Bone marrow (tissue), 2 donors: ENCODE measurements at regions not wholly inside any gene's neighbourhood (a gene's known extent, or its start where the extent isn't known, plus 50 kb on each side); places are given as distances from the start of the nearest gene placed in this dataset.

Experiments
- DNase-seq, 2 donors: peaks; one replicate each; lab custom pipeline; 2025; lab: John Stamatoyannopoulos, UW

DNA sequence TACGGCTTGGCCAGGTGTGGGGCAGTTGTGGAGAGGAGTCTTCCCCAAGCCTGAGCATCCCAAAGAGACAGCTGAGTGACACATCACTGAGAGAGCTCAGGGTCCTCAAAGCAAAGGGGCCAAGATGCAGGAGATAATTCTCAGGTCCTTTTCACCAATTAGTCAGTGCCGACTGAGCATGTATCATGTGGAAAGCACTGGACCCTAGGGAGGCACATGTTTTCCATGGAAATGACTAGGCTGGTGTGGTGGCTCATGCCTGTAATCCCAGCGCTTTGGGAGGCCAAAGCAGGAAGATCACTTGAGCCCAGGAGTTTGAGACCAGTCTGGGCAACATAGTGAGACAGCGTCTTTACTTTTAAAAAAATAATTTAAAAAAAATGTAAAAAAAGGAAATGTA lies 67.3 kb upstream of the PRPS1 start:
- DNase-seq = no peak

DNA sequence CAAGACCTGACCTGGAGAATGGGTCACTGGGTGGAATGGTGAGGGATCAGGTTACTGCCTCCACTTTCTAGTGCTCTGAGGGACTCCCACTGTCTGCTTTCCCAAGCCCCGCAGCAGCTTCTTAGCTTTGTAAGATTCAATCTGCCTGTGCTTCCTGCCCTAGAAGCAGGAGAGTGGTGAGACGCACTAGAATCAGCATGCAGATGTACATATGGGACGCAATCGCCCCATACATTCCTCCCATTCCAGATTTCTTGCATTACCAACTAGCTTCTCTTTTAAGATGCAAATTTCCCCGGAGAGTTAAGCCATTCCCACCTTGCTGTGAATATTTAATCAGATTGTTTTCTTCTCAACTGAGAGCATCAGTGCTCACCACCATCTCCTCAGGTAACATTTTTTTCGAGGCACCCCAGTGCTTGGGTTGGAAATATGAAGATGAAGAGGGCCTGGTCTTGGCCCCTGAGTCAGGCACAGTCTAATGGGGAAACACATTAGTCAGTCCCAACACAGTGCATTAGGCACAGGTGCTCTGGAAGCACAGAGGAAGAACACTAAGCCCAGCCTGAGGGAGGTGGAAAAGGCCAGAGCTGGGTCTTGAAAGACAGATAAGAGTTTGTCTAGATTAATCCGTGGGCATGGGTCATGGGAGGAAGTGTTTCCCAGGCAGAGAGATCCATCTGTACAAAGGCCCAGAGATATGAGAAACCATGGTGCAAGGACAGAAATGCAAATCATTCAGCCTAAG lies 66.7 kb upstream of the PRPS1 start:
- DNase-seq = no peak

DNA sequence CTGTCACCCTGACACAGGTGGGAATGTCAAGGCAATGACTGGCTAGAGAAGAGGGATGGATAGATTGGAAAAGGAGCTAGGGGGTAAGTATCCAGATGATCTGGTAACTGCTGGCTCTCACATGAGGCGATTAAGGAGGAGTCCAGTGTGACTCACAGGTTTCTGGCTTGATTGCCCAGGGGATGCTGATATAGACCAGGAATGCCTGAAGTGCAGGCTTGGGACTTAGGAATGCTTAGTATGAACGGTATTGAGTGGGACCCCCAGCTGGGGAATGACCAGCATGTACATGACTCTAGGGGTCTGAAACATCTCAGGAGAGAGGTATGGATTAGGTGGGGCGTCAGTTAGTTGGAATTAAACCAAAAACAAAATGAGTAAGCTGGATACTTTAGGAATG lies 65.8 kb upstream of the PRPS1 start:
- DNase-seq = no peak

DNA sequence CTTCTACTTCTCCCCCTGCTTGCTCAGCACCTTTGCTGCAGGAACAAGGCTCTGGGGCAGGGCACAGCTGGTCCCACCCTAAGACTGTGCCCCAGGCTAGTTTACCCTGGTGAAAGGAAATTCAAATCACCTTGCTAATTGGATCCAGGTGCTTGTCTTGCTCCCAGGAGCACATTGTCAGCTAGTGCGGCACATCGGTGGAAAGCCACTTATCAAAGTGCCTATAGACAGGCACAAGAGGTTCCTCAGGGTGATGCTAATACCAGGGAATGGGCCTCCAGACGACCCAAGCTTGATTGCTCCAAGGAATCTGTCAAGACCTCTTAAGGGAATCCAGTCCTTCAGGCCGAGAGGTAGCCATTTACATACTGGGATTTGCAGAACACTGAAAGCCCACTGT lies 64.5 kb upstream of the PRPS1 start:
- DNase-seq = no peak

DNA sequence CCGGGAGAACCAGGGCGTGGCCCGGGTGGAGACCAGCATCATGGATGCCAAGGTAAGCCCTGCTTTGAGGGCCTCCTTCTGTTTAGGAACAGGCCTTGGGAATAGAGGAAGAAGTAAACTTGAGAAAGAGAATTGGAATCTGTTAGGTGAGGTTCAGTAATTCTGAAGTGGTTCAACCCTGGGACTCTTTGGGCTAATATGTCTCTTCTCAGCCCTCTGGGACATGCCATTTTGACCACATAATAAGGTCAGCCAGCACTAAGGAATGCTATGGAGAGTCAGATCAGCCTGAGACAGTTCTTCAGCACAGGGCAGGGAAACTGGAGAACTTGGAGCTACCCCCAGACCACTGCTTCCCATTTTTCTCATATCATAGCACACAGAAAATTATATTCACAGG lies 63.3 kb upstream of the PRPS1 start:
- DNase-seq = no peak

DNA sequence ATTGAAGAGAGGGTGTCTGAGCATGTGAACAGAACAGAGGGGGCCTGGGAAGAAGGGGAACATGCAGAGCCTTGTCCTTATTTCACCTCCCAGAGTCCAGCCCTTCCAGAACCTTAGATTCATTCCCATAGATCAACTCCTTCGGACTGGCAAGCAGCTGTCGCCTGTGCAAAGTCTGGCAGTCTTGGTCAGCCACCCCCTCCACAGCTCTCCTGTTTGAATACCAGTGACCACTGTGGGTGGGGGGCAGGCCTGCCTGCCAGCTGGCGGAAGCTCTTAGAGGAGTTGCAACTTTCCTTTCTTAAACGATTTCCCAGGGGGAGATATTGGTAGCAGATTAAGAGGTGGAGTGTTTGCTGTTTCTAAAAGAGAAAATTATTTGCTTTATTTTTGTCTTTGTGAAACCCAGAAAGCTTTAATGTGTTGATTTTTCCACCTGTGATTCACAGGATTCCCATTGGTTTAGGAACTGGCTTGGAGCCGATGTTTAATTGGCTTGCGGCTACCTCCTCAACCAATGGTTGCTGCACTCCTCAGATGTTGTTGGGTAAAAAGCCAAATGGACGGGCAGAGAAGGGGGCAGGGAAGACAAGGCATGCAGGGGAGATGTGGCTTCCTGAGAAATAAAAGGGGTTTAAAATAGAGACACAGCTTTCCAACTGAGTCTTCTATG lies 62.2 kb upstream of the PRPS1 start:
- no peak for DNase-seq

DNA sequence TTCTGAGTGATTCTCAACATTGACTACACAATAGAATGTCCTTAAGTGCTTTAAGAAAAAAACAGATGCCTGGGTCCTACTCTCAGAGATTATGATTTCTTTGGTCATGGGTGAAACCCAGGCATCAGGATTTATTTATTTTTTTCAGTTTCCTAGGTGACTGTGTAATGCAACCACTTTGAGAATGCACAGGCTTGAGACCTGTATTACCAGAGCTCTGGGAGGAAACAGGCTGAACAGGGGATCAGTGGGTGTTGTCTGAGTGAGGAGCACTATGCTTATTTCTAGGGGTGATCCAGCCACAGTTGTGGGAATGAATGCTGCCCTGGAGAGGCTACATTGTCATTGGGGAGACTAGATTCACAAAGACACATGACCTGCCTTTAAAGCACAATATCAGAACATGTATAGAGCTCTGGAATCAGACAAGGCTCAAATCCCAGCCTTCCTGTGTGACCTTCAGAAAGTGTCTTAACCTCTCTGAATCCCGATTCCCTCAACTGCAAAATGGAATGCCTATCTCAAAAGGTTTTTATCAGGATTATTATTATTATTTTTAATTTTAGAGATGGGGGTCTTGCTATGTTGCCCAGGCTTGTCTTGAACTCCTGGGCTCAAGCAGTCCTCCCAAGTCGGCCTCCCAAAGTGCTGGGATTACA lies 61.6 kb upstream of the PRPS1 start:
- DNase-seq = no peak

DNA sequence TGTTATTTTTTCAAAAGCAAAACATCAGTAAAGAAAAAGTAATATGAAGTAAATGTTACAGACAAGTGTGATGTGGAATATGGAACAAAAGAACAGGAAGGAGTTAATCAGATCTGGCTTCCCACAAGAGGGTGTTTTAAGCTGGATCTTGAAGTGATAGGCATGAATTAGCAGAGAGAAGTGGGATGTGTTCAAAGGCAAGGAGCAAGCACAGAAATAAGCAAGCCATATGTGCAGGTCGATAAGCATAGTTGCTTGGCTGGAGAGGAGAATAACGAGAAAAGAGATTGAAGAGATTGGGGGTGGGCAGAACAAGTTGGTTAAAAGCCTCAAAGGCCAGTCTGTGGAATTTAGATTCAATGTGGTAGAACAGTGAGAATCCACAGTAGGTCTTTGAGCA lies 60.9 kb upstream of the PRPS1 start:
- no peak for DNase-seq

DNA sequence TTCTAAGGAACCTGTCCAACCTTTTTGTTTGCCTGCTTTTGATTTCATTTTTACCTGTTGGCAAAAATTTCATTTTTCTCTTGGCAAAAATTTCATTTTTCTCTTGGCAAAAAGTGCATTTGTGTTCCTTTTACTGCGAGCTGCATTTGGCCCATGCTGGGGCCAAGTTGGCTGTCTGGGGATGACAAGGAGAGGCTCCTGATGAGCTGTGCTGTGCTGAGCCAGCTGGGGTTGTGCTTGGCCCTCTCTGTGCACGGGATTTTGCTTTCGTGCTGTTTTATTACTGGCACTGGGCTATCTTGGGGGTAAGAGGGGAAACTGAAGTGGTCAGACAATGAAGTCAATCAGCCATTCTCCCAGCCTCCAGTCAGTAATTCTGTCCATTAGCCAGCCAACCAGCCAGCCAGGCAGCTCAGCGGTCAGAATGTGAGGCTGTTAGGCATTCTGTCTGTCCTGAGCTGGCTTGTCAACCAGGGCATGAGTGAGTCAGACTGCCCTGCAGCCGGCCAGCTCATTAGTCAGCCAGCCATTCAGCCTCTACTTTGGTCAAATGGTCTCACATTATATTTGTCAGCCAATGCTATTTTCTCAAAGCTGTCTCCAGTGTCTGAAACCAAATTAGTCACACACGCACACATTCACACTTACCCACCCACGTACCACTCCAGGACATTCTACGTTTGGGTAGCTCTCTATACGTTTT lies 56.9 kb upstream of the PRPS1 start:
- DNase-seq = no peak

DNA sequence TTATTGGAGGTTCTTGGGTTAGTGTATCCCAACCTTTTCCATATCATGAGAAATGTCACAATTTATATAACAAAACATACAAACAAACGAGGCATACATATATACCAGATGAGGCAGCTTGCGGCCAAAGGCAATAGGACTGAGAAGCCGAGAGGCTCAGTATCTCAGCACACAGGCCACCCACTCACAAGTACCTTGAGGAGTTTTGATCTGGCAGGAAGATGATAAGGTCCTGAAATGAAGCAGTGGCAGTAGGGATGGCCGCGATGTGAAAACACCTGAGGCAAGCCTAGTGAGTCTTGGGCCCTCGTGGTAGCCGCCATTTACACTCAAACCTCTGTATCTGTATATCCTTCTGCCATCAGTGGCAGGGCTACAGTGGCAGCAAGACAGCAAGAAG lies 55.3 kb upstream of the PRPS1 start:
- no peak for DNase-seq

DNA sequence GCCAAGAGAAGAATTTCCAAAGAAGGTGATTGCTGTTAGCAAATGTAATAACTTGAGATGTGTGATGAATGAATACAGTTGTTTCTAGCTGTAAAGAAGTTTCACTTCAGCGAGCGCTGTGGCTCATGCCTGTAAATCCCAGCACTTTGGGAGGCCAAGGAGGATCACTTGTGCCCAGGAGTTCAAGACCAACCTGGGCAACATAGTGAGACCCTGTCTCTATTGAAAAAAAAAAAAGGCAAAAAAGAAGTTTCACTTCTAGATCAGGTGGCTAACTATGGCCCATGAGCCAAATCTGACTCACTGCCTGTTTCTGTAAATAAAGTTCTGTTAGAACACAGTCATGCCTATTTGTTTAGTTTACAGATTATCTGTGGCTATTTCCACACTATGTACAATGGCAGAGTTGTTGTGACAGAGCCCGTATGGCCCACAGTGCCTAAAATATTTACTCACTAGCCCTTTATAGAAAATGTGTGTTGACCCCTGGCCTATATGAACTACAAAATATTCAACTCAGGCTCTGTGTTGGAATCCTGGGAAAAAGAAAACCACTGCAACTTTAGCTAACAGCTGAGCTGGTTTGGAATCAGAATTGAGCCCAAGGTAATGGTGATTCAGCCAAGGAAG lies 54.1 kb upstream of the PRPS1 start:
- no peak for DNase-seq

DNA sequence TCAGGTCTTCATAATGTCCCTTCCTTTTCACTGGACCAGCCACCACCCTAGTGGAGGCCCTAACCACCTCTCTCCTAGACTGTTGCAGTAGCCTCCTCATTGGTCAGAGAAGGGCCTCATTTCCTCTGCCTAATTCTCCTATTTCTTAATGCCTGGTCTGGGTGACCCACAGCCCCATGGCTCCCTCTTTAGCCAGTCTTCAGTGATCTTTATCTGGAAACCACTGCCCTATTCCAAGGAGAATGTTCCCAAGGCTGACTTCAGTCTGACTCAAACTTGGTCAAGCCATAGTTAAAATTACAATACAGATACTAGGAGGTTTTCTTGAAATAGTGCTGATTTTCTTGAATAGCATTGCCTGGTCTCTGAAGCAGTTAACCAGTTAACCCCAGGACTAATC lies 53.6 kb upstream of the PRPS1 start:
- DNase-seq = no peak

DNA sequence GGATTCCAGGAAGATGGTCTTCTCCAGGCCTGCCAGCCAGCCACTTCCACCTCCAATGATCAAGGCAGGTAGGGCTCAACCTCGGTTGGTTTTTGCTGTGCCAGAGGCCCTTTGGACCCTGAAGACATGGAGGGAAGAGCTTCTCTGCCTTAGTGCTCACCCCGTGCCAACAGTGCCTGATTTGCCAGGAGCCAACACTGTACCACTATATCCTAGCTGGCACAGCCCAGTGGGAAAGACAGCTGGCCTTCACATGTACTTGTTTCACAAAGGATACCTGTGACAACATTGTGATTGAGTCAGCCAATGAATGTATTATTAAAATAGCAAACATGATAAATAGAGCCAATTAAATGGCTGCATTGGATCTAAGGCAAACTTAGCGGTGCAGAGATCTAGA lies 51.9 kb upstream of the PRPS1 start:
- no peak for DNase-seq

DNA sequence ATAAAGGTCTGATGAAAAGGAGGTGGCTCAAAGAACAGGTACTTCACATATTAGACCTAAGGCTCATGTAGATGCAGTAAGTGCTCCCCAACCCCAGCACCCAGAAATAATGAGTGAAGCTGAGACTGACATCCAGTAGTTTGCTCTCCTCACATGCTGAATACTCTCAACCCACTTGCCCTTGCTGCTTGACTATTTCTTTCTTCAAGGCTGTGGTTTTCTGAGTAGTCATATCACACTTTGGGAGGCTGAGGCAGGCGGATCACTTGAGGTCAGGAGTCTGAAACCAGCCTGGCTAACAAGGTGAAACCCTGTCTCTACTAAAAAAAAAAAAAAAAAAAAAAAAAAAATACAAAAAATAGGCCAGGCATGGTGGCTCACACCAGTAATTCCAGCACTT lies 51.5 kb upstream of the PRPS1 start:
- no peak for DNase-seq

DNA sequence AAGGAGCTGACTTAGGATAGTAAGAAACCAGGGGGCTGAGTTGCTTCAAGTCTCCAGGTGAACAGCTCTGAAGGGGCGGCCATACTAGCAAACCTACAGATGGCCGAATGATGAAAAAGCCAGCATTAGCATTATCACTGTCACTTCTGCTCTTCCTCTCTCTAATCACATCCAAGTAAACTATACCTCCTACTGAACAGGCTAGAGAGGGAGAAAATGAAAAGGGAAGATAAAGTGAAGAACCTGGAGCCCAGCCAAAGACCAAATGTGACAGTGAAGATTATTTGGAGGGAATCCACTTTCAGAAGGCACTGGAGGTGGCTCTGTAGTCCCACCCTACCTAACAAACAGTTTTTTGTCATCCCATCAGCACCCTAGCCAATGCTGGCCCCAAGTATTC lies 50.4 kb upstream of the PRPS1 start:
- DNase-seq = no peak
